ENCODE measurements at regions not wholly inside any gene's neighbourhood (a gene's known extent, or its start where the extent isn't known, plus 50 kb on each side); places are given as distances from the start of the nearest gene placed in this dataset.
"Not testable (repeated sequence)": the region's sequence is repeated elsewhere in the genome, so short reads cannot be mapped to it uniquely, and the experiment has no call there.

GRCh38 chr1:58836408-58836807, 52.6 kb upstream of the JUN start:
- DNase-seq, result no peak

GRCh38 chr1:58837886-58838285, 54.0 kb upstream of the JUN start:
- no peak for DNase-seq

- DNase-seq, result no peak
These were observed 55.4 kb upstream of the JUN start for GRCh38 chr1:58839147-58839795.

- DNase-seq, result peak; percentile 68
These were observed 56.3 kb upstream of the JUN start for GRCh38 chr1:58839846-58840835.

GRCh38 chr1:58841455-58841854, 57.6 kb upstream of the JUN start:
- DNase-seq, result no peak

- no peak for DNase-seq
These were observed 59.1 kb upstream of the JUN start for GRCh38 chr1:58842941-58843340.

GRCh38 chr1:58844176-58844575, 60.3 kb upstream of the JUN start:
- peak; percentile 31 for DNase-seq

GRCh38 chr1:58845942-58846341, 62.1 kb upstream of the JUN start:
- no peak for DNase-seq

GRCh38 chr1:58848818-58849411, 65.1 kb upstream of the JUN start:
- peak; percentile 100 for DNase-seq

GRCh38 chr1:58849551-58849950, 65.7 kb upstream of the JUN start:
- no peak for DNase-seq

- DNase-seq, result peak; percentile 81
These were observed 66.8 kb upstream of the JUN start for GRCh38 chr1:58850636-58851035.

GRCh38 chr1:58852731-58853485, 69.1 kb upstream of the JUN start:
- DNase-seq, result no peak

- DNase-seq, result no peak
These were observed 70.7 kb upstream of the JUN start for GRCh38 chr1:58854576-58854975.

GRCh38 chr1:58855274-58856165, 71.7 kb upstream of the JUN start:
- DNase-seq, result no peak

- DNase-seq, result not testable (repeated sequence)
These were observed 72.4 kb upstream of the JUN start for GRCh38 chr1:58856281-58856680.

- no peak for DNase-seq
These were observed 74.1 kb upstream of the JUN start for GRCh38 chr1:58857680-58858673.

GRCh38 chr1:58859769-58860485, 76.1 kb upstream of the JUN start:
- DNase-seq, result no peak

- DNase-seq, result no peak
These were observed 77.2 kb upstream of the JUN start for GRCh38 chr1:58861076-58861475.

- DNase-seq, result no peak
These were observed 77.7 kb upstream of the JUN start for GRCh38 chr1:58861506-58861905.
